SK-N-SH treated with all-trans-retinoic acid at 6 μM for 48 hours (cell line): ENCODE measurements at regions not wholly inside any gene's neighbourhood (a gene's known extent, or its start where the extent isn't known, plus 50 kb on each side); places are given as distances from the start of the nearest gene placed in this dataset.

Experiments
- ATAC-seq: fragments of 200-7000 bp; cut with Tn5 transposase; 3 replicates; pipeline ENCODE4 v1.9.1; 2020; ENCODE audit warnings: mild to moderate bottlenecking, moderate library complexity
- ARNTL ChIP-seq: fragments of 450-650 bp; formaldehyde crosslinking; IDR thresholded peaks from 2 replicates; pipeline ENCODE4 v1.5.0; 2020; ENCODE audit warnings: low read depth, mild to moderate bottlenecking, moderate library complexity, borderline replicate concordance
- BACH2 ChIP-seq: fragments of 250-450 bp; sonication (Bioruptor Pico); IDR thresholded peaks from 2 replicates; pipeline ENCODE4 v1.9.0; 2021; ENCODE audit warnings: mild to moderate bottlenecking, borderline replicate concordance
- CSDC2 ChIP-seq: fragments of 250-450 bp; sonication (Bioruptor Pico); IDR thresholded peaks from 2 replicates; pipeline ENCODE4 v1.5.0; 2020; ENCODE audit warnings: mild to moderate bottlenecking, moderate library complexity
- ESRRG ChIP-seq: fragments of 250-450 bp; sonication (Bioruptor Pico); IDR thresholded peaks from 2 replicates; pipeline ENCODE4 v1.6.1; 2021; ENCODE audit warnings: mild to moderate bottlenecking
- GLIS3 ChIP-seq: fragments of 250-450 bp; sonication (Bioruptor Pico); IDR thresholded peaks from 2 replicates; pipeline ENCODE4 v1.5.0; 2020; ENCODE audit warnings: mild to moderate bottlenecking, moderate library complexity
- ISL1 ChIP-seq: fragments of 250-450 bp; sonication (Bioruptor Pico); IDR thresholded peaks from 2 replicates; pipeline ENCODE4 v2.1.2; 2022; ENCODE audit warnings: mild to moderate bottlenecking, moderate library complexity
- OSR1 ChIP-seq: fragments of 250-450 bp; sonication (Bioruptor Pico); IDR thresholded peaks from 2 replicates; pipeline ENCODE4 v1.8.0; 2022; ENCODE audit warnings: moderate library complexity, mild to moderate bottlenecking, inconsistent platforms
- PPARA ChIP-seq: fragments of 250-450 bp; sonication (Bioruptor Pico); IDR thresholded peaks from 2 replicates; pipeline ENCODE4 v1.5.0; 2020; ENCODE audit warnings: mild to moderate bottlenecking, borderline replicate concordance
- RARB ChIP-seq: fragments of 250-450 bp; sonication (Bioruptor Pico); IDR thresholded peaks from 2 replicates; pipeline ENCODE4 v1.8.0; 2021; ENCODE audit warnings: mild to moderate bottlenecking, moderate library complexity
- SNAI2 ChIP-seq: fragments of 250-450 bp; sonication (Bioruptor Pico); IDR thresholded peaks from 2 replicates; pipeline ENCODE4 v1.5.0; 2020; ENCODE audit warnings: mild to moderate bottlenecking, moderate library complexity
- TCF4 ChIP-seq: fragments of 250-450 bp; sonication (Bioruptor Pico); IDR thresholded peaks from 2 replicates; pipeline ENCODE4 v1.8.0; 2021; ENCODE audit warnings: mild to moderate bottlenecking, moderate library complexity, borderline replicate concordance
- TOX ChIP-seq: fragments of 250-450 bp; sonication (Bioruptor Pico); IDR thresholded peaks from 2 replicates; pipeline ENCODE4 v1.8.0; 2021; ENCODE audit warnings: mild to moderate bottlenecking, moderate library complexity, borderline replicate concordance
- ZC3H10 ChIP-seq: fragments of 250-450 bp; sonication (Bioruptor Pico); IDR thresholded peaks from 2 replicates; pipeline ENCODE4 v1.5.1; 2021; ENCODE audit warnings: mild to moderate bottlenecking, moderate library complexity
- ZFP3 ChIP-seq: fragments of 250-450 bp; sonication (Bioruptor Pico); IDR thresholded peaks from 2 replicates; pipeline ENCODE4 v1.5.0; 2020; ENCODE audit warnings: mild to moderate bottlenecking, moderate library complexity
- ZFP30 ChIP-seq: fragments of 450-650 bp; formaldehyde crosslinking; IDR thresholded peaks from 2 replicates; pipeline ENCODE4 v1.5.0; 2022; ENCODE audit warnings: mild to moderate bottlenecking, moderate library complexity
- ZNF565 ChIP-seq: fragments of 450-650 bp; formaldehyde crosslinking; conservative IDR thresholded peaks from 2 replicates; pipeline ENCODE4 v1.5.0; 2020; ENCODE audit warnings: low read depth, mild to moderate bottlenecking, moderate library complexity
- ZNF8 ChIP-seq: fragments of 450-650 bp; formaldehyde crosslinking; IDR thresholded peaks from 2 replicates; pipeline ENCODE4 v1.5.0; 2020; ENCODE audit warnings: mild to moderate bottlenecking, moderate library complexity
- TF ChIP-seq, protein P1 (sequence below): fragments of 250-450 bp; sonication (Bioruptor Pico); IDR thresholded peaks from 2 replicates; pipeline ENCODE4 v1.8.0; 2020; ENCODE audit warnings: mild to moderate bottlenecking, moderate library complexity, borderline replicate concordance
- TF ChIP-seq, protein P2 (sequence below): fragments of 250-450 bp; sonication (Bioruptor Pico); IDR thresholded peaks from 2 replicates; pipeline ENCODE4 v1.5.1; 2021; ENCODE audit warnings: mild to moderate bottlenecking, moderate library complexity
- TF ChIP-seq, protein P3 (sequence below): fragments of 250-450 bp; sonication (Bioruptor Pico); IDR thresholded peaks from 2 replicates; pipeline ENCODE4 v1.5.0; 2020; ENCODE audit warnings: mild to moderate bottlenecking, moderate library complexity
- TF ChIP-seq, protein P4 (sequence below): fragments of 250-450 bp; sonication (Bioruptor Pico); IDR thresholded peaks from 2 replicates; pipeline ENCODE4 v1.8.0; 2021; ENCODE audit warnings: low read depth, mild to moderate bottlenecking, moderate library complexity, borderline replicate concordance
- TF ChIP-seq, protein P5 (sequence below): fragments of 250-450 bp; sonication (Bioruptor Pico); IDR thresholded peaks from 2 replicates; pipeline ENCODE4 v1.5.1; 2020; ENCODE audit warnings: low read depth, mild to moderate bottlenecking, moderate library complexity

DNA sequence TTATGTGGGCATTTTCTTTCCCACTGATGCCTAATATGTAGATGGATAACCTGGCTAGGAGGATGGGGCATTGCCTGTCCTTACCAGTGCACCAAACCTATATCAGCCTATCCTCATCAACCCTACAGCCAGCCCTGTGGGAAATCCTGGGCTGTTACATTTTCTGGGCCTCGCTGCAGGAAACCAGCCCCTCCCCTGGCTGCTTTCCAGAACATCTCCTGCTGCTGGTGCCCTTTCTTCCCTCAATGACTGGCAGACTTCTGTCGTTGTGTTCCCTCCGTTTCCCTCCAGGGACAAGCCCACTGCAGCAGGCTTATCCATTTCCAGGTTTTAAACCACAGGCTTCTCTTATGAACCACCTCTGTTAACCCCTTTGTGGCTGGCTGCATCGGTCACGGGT, 486.1 kb upstream of the COBL start:
- no peak for TF ChIP-seq TCF4 (CRISPR knock-in tag)
- no peak for TF ChIP-seq PPARA
- TF ChIP-seq ARNTL (CRISPR knock-in tag) = no peak
- no peak for TF ChIP-seq TOX
- TF ChIP-seq ZFP30 (CRISPR knock-in tag) = no peak
- TF ChIP-seq ISL1 (CRISPR knock-in tag) = no peak
- TF ChIP-seq ZNF8 (CRISPR knock-in tag) = no peak
- TF ChIP-seq SNAI2 = no peak
- TF ChIP-seq, all 23 proteins: peak for 0
- no peak for ATAC-seq

DNA sequence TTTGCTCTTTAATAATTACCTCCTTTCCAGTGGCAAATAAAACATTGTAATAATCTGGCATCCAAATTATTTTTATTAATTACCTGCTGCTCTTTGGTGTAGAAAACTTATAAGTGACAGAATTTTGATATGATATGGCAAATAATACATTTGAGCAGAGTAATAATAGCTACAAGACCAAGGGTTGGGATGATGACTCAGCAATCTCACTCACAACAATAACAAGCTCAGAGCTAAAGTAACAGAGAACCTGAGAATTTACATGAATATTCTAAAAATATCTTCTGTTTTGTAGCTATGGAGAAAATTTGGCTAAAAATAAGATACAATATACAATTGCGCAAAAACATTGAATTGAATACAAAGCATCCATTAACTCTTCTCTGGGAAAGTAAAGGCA, 480.8 kb upstream of the COBL start:
- no peak for ATAC-seq
- TF ChIP-seq PPARA (no peak), ZC3H10 (CRISPR knock-in tag) (no peak), BACH2 (no peak), GLIS3 (CRISPR knock-in tag) (no peak), OSR1 (CRISPR knock-in tag) (no peak), CSDC2 (CRISPR knock-in tag) (no peak), ZFP3 (CRISPR knock-in tag) (no peak)
- TF ChIP-seq, protein P1, sequence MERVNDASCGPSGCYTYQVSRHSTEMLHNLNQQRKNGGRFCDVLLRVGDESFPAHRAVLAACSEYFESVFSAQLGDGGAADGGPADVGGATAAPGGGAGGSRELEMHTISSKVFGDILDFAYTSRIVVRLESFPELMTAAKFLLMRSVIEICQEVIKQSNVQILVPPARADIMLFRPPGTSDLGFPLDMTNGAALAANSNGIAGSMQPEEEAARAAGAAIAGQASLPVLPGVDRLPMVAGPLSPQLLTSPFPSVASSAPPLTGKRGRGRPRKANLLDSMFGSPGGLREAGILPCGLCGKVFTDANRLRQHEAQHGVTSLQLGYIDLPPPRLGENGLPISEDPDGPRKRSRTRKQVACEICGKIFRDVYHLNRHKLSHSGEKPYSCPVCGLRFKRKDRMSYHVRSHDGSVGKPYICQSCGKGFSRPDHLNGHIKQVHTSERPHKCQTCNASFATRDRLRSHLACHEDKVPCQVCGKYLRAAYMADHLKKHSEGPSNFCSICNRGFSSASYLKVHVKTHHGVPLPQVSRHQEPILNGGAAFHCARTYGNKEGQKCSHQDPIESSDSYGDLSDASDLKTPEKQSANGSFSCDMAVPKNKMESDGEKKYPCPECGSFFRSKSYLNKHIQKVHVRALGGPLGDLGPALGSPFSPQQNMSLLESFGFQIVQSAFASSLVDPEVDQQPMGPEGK (CRISPR knock-in tag) = no peak
- TF ChIP-seq, protein P2, sequence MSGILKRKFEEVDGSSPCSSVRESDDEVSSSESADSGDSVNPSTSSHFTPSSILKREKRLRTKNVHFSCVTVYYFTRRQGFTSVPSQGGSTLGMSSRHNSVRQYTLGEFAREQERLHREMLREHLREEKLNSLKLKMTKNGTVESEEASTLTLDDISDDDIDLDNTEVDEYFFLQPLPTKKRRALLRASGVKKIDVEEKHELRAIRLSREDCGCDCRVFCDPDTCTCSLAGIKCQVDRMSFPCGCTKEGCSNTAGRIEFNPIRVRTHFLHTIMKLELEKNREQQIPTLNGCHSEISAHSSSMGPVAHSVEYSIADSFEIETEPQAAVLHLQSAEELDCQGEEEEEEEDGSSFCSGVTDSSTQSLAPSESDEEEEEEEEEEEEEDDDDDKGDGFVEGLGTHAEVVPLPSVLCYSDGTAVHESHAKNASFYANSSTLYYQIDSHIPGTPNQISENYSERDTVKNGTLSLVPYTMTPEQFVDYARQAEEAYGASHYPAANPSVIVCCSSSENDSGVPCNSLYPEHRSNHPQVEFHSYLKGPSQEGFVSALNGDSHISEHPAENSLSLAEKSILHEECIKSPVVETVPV (CRISPR knock-in tag) = no peak

DNA sequence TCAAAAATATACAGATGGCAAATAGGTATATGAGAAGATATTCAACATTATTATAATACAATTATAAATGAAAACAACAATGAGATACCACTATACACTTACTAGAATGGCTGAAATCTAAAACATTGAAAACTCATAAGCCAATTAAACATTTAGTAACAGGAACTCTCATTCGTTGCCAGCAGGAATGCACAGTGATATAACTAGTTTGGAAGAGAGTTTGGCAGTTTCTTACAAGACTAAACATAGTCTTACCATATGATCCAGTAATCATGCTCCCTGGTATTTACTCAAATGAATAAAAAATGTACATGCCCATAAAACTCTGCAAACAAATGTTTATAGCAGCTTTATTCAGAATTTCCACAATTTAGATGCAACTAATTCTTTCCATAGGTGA, 476.2 kb upstream of the COBL start:
- no peak for TF ChIP-seq ISL1 (CRISPR knock-in tag)
- no peak for TF ChIP-seq ZFP3 (CRISPR knock-in tag)
- no peak for TF ChIP-seq TOX
- TF ChIP-seq PPARA = no peak
- TF ChIP-seq OSR1 (CRISPR knock-in tag) = no peak
- TF ChIP-seq ESRRG = no peak
- no peak for TF ChIP-seq BACH2
- TF ChIP-seq RARB (CRISPR knock-in tag) = no peak
- TF ChIP-seq, protein P3, sequence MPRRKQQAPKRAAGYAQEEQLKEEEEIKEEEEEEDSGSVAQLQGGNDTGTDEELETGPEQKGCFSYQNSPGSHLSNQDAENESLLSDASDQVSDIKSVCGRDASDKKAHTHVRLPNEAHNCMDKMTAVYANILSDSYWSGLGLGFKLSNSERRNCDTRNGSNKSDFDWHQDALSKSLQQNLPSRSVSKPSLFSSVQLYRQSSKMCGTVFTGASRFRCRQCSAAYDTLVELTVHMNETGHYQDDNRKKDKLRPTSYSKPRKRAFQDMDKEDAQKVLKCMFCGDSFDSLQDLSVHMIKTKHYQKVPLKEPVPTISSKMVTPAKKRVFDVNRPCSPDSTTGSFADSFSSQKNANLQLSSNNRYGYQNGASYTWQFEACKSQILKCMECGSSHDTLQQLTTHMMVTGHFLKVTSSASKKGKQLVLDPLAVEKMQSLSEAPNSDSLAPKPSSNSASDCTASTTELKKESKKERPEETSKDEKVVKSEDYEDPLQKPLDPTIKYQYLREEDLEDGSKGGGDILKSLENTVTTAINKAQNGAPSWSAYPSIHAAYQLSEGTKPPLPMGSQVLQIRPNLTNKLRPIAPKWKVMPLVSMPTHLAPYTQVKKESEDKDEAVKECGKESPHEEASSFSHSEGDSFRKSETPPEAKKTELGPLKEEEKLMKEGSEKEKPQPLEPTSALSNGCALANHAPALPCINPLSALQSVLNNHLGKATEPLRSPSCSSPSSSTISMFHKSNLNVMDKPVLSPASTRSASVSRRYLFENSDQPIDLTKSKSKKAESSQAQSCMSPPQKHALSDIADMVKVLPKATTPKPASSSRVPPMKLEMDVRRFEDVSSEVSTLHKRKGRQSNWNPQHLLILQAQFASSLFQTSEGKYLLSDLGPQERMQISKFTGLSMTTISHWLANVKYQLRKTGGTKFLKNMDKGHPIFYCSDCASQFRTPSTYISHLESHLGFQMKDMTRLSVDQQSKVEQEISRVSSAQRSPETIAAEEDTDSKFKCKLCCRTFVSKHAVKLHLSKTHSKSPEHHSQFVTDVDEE (CRISPR knock-in tag) = no peak
- TF ChIP-seq, protein P4, sequence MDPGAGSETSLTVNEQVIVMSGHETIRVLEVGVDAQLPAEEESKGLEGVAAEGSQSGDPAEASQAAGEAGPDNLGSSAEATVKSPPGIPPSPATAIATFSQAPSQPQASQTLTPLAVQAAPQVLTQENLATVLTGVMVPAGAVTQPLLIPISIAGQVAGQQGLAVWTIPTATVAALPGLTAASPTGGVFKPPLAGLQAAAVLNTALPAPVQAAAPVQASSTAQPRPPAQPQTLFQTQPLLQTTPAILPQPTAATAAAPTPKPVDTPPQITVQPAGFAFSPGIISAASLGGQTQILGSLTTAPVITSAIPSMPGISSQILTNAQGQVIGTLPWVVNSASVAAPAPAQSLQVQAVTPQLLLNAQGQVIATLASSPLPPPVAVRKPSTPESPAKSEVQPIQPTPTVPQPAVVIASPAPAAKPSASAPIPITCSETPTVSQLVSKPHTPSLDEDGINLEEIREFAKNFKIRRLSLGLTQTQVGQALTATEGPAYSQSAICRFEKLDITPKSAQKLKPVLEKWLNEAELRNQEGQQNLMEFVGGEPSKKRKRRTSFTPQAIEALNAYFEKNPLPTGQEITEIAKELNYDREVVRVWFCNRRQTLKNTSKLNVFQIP (CRISPR knock-in tag) = no peak
- TF ChIP-seq, protein P5, sequence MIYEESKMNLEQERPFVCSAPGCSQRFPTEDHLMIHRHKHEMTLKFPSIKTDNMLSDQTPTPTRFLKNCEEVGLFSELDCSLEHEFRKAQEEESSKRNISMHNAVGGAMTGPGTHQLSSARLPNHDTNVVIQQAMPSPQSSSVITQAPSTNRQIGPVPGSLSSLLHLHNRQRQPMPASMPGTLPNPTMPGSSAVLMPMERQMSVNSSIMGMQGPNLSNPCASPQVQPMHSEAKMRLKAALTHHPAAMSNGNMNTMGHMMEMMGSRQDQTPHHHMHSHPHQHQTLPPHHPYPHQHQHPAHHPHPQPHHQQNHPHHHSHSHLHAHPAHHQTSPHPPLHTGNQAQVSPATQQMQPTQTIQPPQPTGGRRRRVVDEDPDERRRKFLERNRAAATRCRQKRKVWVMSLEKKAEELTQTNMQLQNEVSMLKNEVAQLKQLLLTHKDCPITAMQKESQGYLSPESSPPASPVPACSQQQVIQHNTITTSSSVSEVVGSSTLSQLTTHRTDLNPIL = no peak
- TF ChIP-seq GLIS3 (CRISPR knock-in tag) = no peak
- no peak for TF ChIP-seq ZC3H10 (CRISPR knock-in tag)
- TF ChIP-seq, protein P1 (CRISPR knock-in tag) = no peak
- TF ChIP-seq ZFP30 (CRISPR knock-in tag) = no peak
- TF ChIP-seq ZNF565 (CRISPR knock-in tag) = no peak
- no peak for TF ChIP-seq ARNTL (CRISPR knock-in tag)
- no peak for TF ChIP-seq TCF4 (CRISPR knock-in tag)
- no peak for TF ChIP-seq CSDC2 (CRISPR knock-in tag)
- TF ChIP-seq, all 23 proteins: peak for 0
- no peak for ATAC-seq
